HEK293 (cell line): ENCODE measurements at regions not wholly inside any gene's neighbourhood (a gene's known extent, or its start where the extent isn't known, plus 50 kb on each side); places are given as distances from the start of the nearest gene placed in this dataset.

Source experiments
- HIC1 ChIP-seq: fragments of 450-650 bp; formaldehyde crosslinking; IDR thresholded peaks from 2 replicates; pipeline ENCODE4 v1.5.1; 2016; ENCODE audit warnings: missing biosample characterization, missing genetic modification characterization
- KLF10 ChIP-seq: fragments of 450-650 bp; IDR thresholded peaks from 2 replicates; pipeline ENCODE4 v1.5.1; 2018; ENCODE audit warnings: missing biosample characterization, mild to moderate bottlenecking, missing genetic modification characterization
- KLF16 ChIP-seq: fragments of 450-650 bp; formaldehyde crosslinking; IDR thresholded peaks from 2 replicates; pipeline ENCODE4 v1.5.1; 2017; ENCODE audit warnings: missing biosample characterization, missing genetic modification characterization
- KLF17 ChIP-seq: fragments of 450-650 bp; formaldehyde crosslinking; IDR thresholded peaks from 2 replicates; pipeline ENCODE4 v1.5.1; 2016; ENCODE audit warnings: missing biosample characterization, missing genetic modification characterization
- PRDM1 ChIP-seq: fragments of 450-650 bp; formaldehyde crosslinking; IDR thresholded peaks from 2 replicates; pipeline ENCODE4; 2016; ENCODE audit warnings: missing biosample characterization, missing genetic modification characterization
- REPIN1 ChIP-seq: fragments of 450-650 bp; formaldehyde crosslinking; IDR thresholded peaks from 2 replicates; pipeline ENCODE4 v1.5.1; 2017; ENCODE audit warnings: missing biosample characterization, missing genetic modification characterization, low read depth
- SCRT2 ChIP-seq: fragments of 450-650 bp; formaldehyde crosslinking; IDR thresholded peaks from 2 replicates; pipeline ENCODE4 v1.5.1; 2016; ENCODE audit warnings: missing biosample characterization, missing genetic modification characterization
- TCF7L2 ChIP-seq: IDR thresholded peaks from 2 replicates; pipeline ENCODE4 v1.6.1; 2011; ENCODE audit warnings: low read depth, mild to moderate bottlenecking, inconsistent platforms, low read length, moderate library complexity, borderline replicate concordance
- ZBTB10 ChIP-seq: fragments of 450-650 bp; formaldehyde crosslinking; IDR thresholded peaks from 2 replicates; pipeline ENCODE4 v1.5.1; 2016; ENCODE audit warnings: missing biosample characterization, missing genetic modification characterization
- ZBTB44 ChIP-seq: fragments of 450-650 bp; IDR thresholded peaks from 2 replicates; pipeline ENCODE4 v1.5.1; 2018; ENCODE audit warnings: missing biosample characterization, mild to moderate bottlenecking, missing genetic modification characterization
- ZBTB49 ChIP-seq: fragments of 450-650 bp; formaldehyde crosslinking; IDR thresholded peaks from 2 replicates; pipeline ENCODE4 v1.5.1; 2016; ENCODE audit warnings: missing biosample characterization, missing genetic modification characterization, low read depth
- ZFP37 ChIP-seq: fragments of 450-650 bp; formaldehyde crosslinking; IDR thresholded peaks from 2 replicates; pipeline ENCODE4 v1.5.1; 2016; ENCODE audit warnings: missing biosample characterization, missing genetic modification characterization
- ZNF10 ChIP-seq: fragments of 450-650 bp; formaldehyde crosslinking; IDR thresholded peaks from 2 replicates; pipeline ENCODE4 v1.5.1; 2017; ENCODE audit warnings: missing biosample characterization, missing genetic modification characterization
- ZNF146 ChIP-seq: fragments of 450-650 bp; formaldehyde crosslinking; IDR thresholded peaks from 2 replicates; pipeline ENCODE4 v1.5.1; 2016; ENCODE audit warnings: missing biosample characterization, missing genetic modification characterization
- ZNF174 ChIP-seq: fragments of 450-650 bp; formaldehyde crosslinking; IDR thresholded peaks from 2 replicates; pipeline ENCODE4 v1.5.0; 2017; ENCODE audit warnings: missing biosample characterization, mild to moderate bottlenecking, missing genetic modification characterization
- ZNF416 ChIP-seq: fragments of 450-650 bp; formaldehyde crosslinking; IDR thresholded peaks from 2 replicates; pipeline ENCODE4 v1.5.1; 2016; ENCODE audit warnings: missing biosample characterization, missing genetic modification characterization
- ZNF423 ChIP-seq: fragments of 450-650 bp; formaldehyde crosslinking; IDR thresholded peaks from 2 replicates; pipeline ENCODE4 v1.5.1; 2016; ENCODE audit warnings: missing biosample characterization, missing genetic modification characterization
- ZNF529 ChIP-seq: fragments of 450-650 bp; formaldehyde crosslinking; IDR thresholded peaks from 2 replicates; pipeline ENCODE4 v1.5.1; 2017; ENCODE audit warnings: missing genetic modification characterization, missing biosample characterization; ENCODE audit not compliant: insufficient replicate concordance
- ZNF530 ChIP-seq: fragments of 450-650 bp; formaldehyde crosslinking; IDR thresholded peaks from 2 replicates; pipeline ENCODE4 v1.5.1; 2016; ENCODE audit warnings: low read depth, missing biosample characterization, missing genetic modification characterization
- ZNF571 ChIP-seq: fragments of 450-650 bp; formaldehyde crosslinking; IDR thresholded peaks from 2 replicates; pipeline ENCODE4 v1.5.0; 2017; ENCODE audit warnings: missing biosample characterization, missing genetic modification characterization
- ZNF580 ChIP-seq: fragments of 450-650 bp; formaldehyde crosslinking; IDR thresholded peaks from 2 replicates; pipeline ENCODE4 v1.5.1; 2016; ENCODE audit warnings: missing biosample characterization, missing genetic modification characterization
- ZNF610 ChIP-seq: fragments of 450-650 bp; formaldehyde crosslinking; IDR thresholded peaks from 2 replicates; pipeline ENCODE4 v1.5.1; 2016; ENCODE audit warnings: missing biosample characterization, missing genetic modification characterization, borderline replicate concordance
- ZNF658 ChIP-seq: fragments of 450-650 bp; formaldehyde crosslinking; IDR thresholded peaks from 2 replicates; pipeline ENCODE4; 2016; ENCODE audit warnings: missing biosample characterization, missing genetic modification characterization
- ZNF664 ChIP-seq: fragments of 450-650 bp; formaldehyde crosslinking; IDR thresholded peaks from 2 replicates; pipeline ENCODE4 v1.5.1; 2016; ENCODE audit warnings: missing biosample characterization, missing genetic modification characterization
- ZNF677 ChIP-seq: fragments of 450-650 bp; IDR thresholded peaks from 2 replicates; pipeline ENCODE4 v1.5.0; 2018; ENCODE audit warnings: missing biosample characterization, mild to moderate bottlenecking, missing genetic modification characterization, moderate library complexity
- ZNF777 ChIP-seq: fragments of 450-650 bp; formaldehyde crosslinking; IDR thresholded peaks from 2 replicates; pipeline ENCODE4 v1.5.1; 2017; ENCODE audit warnings: missing biosample characterization, missing genetic modification characterization, borderline replicate concordance
- ZNF837 ChIP-seq: fragments of 450-650 bp; formaldehyde crosslinking; IDR thresholded peaks from 2 replicates; pipeline ENCODE4 v1.5.1; 2016; ENCODE audit warnings: missing biosample characterization, missing genetic modification characterization
- ZNF843 ChIP-seq: fragments of 450-650 bp; formaldehyde crosslinking; IDR thresholded peaks from 2 replicates; pipeline ENCODE4 v1.5.1; 2016; ENCODE audit warnings: missing biosample characterization, missing genetic modification characterization
- ZSCAN4 ChIP-seq: fragments of 450-650 bp; formaldehyde crosslinking; IDR thresholded peaks from 2 replicates; pipeline ENCODE4 v1.5.1; 2017; ENCODE audit warnings: missing biosample characterization, missing genetic modification characterization
- ZXDB ChIP-seq: fragments of 450-650 bp; formaldehyde crosslinking; IDR thresholded peaks from 2 replicates; pipeline ENCODE4 v1.5.1; 2016; ENCODE audit warnings: missing biosample characterization, missing genetic modification characterization

- TF ChIP-seq ZBTB10 (tag by site-specific recombination) (no peak), ZNF677 (tag by site-specific recombination) (no peak), ZNF837 (no peak), ZNF146 (no peak), PRDM1 (tag by site-specific recombination) (no peak), ZNF658 (no peak), ZNF530 (no peak), ZNF423 (no peak), TCF7L2 (no peak), ZBTB44 (tag by site-specific recombination) (peak; percentile 84), SCRT2 (tag by site-specific recombination) (peak; percentile 31; the same call in 1 of the 2 replicates), ZNF664 (tag by site-specific recombination) (no peak), ZNF843 (tag by site-specific recombination) (peak; percentile 53), REPIN1 (tag by site-specific recombination) (no peak), KLF16 (tag by site-specific recombination) (no peak), ZNF529 (tag by site-specific recombination) (no peak), ZNF571 (no peak), ZNF580 (tag by site-specific recombination) (no peak), ZNF777 (tag by site-specific recombination) (no peak), ZFP37 (tag by site-specific recombination) (no peak), KLF17 (tag by site-specific recombination) (no peak), ZNF174 (tag by site-specific recombination) (no peak), KLF10 (tag by site-specific recombination) (no peak), ZBTB49 (no peak), ZSCAN4 (tag by site-specific recombination) (no peak), ZNF10 (tag by site-specific recombination) (peak; percentile 78; the same call in 1 of the 2 replicates), ZNF610 (tag by site-specific recombination) (no peak), ZNF416 (tag by site-specific recombination) (no peak), HIC1 (tag by site-specific recombination) (no peak), ZXDB (tag by site-specific recombination) (peak; percentile 63; the same call in 1 of the 2 replicates)
Measured at GRCh38 chr7:114312649-114313048, 102.0 kb upstream of the FOXP2 start (continued).
